ENCODE measurements at regions not wholly inside any gene's neighbourhood (a gene's known extent, or its start where the extent isn't known, plus 50 kb on each side); places are given as distances from the start of the nearest gene placed in this dataset.

DNA sequence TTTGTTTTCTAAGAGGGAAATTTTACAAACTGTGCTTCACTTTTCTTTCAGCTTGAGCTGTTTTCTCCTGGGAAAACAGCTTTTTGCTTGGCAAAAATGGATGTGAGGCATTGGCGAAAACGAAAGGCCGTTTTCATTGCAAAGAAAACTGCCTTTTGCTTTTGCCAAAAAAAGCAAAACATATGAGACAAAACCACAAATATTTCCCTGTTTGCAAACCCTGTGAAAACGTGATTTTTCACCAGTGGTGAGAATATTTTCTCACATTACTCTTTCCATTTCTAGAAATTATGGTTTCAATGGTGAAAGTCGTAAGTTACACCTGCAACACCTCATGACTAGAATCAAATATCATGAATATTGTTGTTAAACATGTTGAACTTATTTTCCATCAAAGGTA lies 74.0 kb upstream of the ZBTB18 start:
- no peak for DNase-seq
- H3K4me1 ChIP-seq (ENCODE audit: control extremely low read depth in 1 of 4, control insufficient read depth in 4 of 4, insufficient read depth in 4 of 4, low read length in 3 of 4): no peaks in the 10 kb centered on the region
- H3K27me3 ChIP-seq (replicated peaks in 2 of 5; ENCODE audit: control insufficient read depth in 4 of 5, insufficient read depth in 5 of 5, low read length in 4 of 5): no peaks in the 10 kb centered on the region
- WGBS (ENCODE audit: insufficient coverage): 80% methylated on average over 1 of the region's 5 CpGs
- ChIA-PET CTCF (interaction anchor here (1.3 kb wide), 1 partner anchor 15 kb away, joined by 4 read pairs; no protein-coding TSS in a partner anchor), POLR2A (no interaction called here)
- H3K27ac ChIP-seq (ENCODE audit: insufficient read depth in 1 of 2, low read depth in 1 of 2, low read length in 2 of 2, poor library complexity in 1 of 2, severe bottlenecking in 2 of 2): no peak overlapping the region
- H3K9me3 ChIP-seq (ENCODE audit: control extremely low read depth in 1 of 5, control insufficient read depth in 4 of 5, insufficient read depth in 2 of 5, low read depth in 1 of 5, low read length in 4 of 5): no peaks in the 10 kb centered on the region
- H3K4me3 ChIP-seq (ENCODE audit: control insufficient read depth in 1 of 7, extremely low read depth in 1 of 7, insufficient read depth in 4 of 7, low read depth in 2 of 7, low read length in 6 of 7): no peak overlapping the region
- H3K36me3 ChIP-seq (ENCODE audit: control insufficient read depth in 4 of 4, insufficient read depth in 4 of 4, low read length in 3 of 4): no peaks in the 10 kb centered on the region

DNA sequence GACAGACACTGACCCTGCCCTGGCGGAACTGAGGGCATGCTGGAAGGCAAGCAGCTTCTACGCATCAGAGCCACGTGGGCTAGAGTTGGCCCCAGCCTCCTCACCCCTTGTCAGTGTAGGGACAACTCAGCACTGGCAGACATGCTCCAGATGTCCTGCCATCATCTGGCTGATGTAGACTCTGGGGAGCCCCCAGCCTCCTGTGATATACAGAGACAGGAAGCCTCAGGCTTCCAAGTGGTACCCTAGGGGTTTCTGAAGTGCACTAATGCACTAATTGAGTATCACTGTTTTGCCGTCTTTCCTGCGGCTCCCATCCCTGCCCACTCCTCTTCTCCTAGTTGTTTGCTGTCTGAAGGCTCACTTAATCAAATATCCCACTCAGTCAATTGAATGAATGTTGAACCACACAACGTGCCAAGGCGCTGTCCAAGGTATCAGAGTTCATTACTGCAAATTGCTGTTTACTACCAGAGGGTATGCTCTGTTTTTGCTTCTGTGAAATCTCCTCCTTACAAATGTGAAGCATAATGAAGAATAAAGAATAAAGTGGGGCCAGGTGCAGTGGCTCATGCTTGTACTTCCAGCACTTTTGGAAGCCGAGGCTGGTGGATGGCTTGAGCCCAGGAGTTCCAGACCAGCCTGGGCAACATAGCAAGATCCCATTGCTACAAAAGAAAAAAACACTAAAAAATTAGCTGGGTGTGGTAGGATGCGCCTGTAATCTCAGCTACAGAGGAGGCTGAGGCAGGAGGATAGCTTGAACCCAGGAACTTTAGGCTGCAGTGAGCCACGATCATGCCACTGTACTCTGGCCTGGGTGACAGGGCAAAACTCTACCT lies 76.4 kb upstream of the ZBTB18 start:
- Histone ChIP-seq H3K27ac (ENCODE audit: insufficient read depth in 1 of 2, low read depth in 1 of 2, low read length in 2 of 2, poor library complexity in 1 of 2, severe bottlenecking in 2 of 2) (no peak overlapping the region), H3K4me3 (ENCODE audit: control insufficient read depth in 1 of 7, extremely low read depth in 1 of 7, insufficient read depth in 4 of 7, low read depth in 2 of 7, low read length in 6 of 7) (no peak overlapping the region), H3K4me1 (ENCODE audit: control extremely low read depth in 1 of 4, control insufficient read depth in 4 of 4, insufficient read depth in 4 of 4, low read length in 3 of 4) (peaks cover 0 to 8% (median 5%) of the 10 kb centered on the region in 4 experiments), H3K27me3 (replicated peaks in 2 of 5; ENCODE audit: control insufficient read depth in 4 of 5, insufficient read depth in 5 of 5, low read length in 4 of 5) (no peaks in the 10 kb centered on the region), H3K36me3 (ENCODE audit: control insufficient read depth in 4 of 4, insufficient read depth in 4 of 4, low read length in 3 of 4) (no peaks in the 10 kb centered on the region), H3K9me3 (ENCODE audit: control extremely low read depth in 1 of 5, control insufficient read depth in 4 of 5, insufficient read depth in 2 of 5, low read depth in 1 of 5, low read length in 4 of 5) (no peaks in the 10 kb centered on the region)
- 89% methylated on average over 8 of the region's 10 CpGs for WGBS (ENCODE audit: insufficient coverage)
- CTCF ChIA-PET: interaction anchor here (0.6 kb wide), 2 partner anchors 12 to 84 kb away, joined by 3 read pairs; no protein-coding TSS in a partner anchor
- POLR2A ChIA-PET: no interaction called here
- peak in 2 of 3 donors; percentile 26 to 33 for DNase-seq

GRCh38 chr1:243973169-243973568 lies 77.9 kb upstream of the ZBTB18 start:
- ChIA-PET CTCF (interaction anchor here (1.3 kb wide), 1 partner anchor 31 kb away, joined by 3 read pairs; no protein-coding TSS in a partner anchor), POLR2A (no interaction called here)
- H3K9me3 ChIP-seq (ENCODE audit: control extremely low read depth in 1 of 5, control insufficient read depth in 4 of 5, insufficient read depth in 2 of 5, low read depth in 1 of 5, low read length in 4 of 5): no peaks in the 10 kb centered on the region
- H3K27me3 ChIP-seq (replicated peaks in 2 of 5; ENCODE audit: control insufficient read depth in 4 of 5, insufficient read depth in 5 of 5, low read length in 4 of 5): no peaks in the 10 kb centered on the region
- H3K27ac ChIP-seq (ENCODE audit: insufficient read depth in 1 of 2, low read depth in 1 of 2, low read length in 2 of 2, poor library complexity in 1 of 2, severe bottlenecking in 2 of 2): no peak overlapping the region
- 89% methylated on average over 1 of the region's 4 CpGs for WGBS (ENCODE audit: insufficient coverage)
- no peak for DNase-seq
- H3K4me3 ChIP-seq (ENCODE audit: control insufficient read depth in 1 of 7, extremely low read depth in 1 of 7, insufficient read depth in 4 of 7, low read depth in 2 of 7, low read length in 6 of 7): no peak overlapping the region
- H3K36me3 ChIP-seq (ENCODE audit: control insufficient read depth in 4 of 4, insufficient read depth in 4 of 4, low read length in 3 of 4): no peaks in the 10 kb centered on the region
- H3K4me1 ChIP-seq (ENCODE audit: control extremely low read depth in 1 of 4, control insufficient read depth in 4 of 4, insufficient read depth in 4 of 4, low read length in 3 of 4): peaks cover 0 to 8% (median 5%) of the 10 kb centered on the region in 4 experiments

- peaks cover 0 to 8% (median 5%) of the 10 kb centered on the region in 4 experiments for H3K4me1 ChIP-seq (ENCODE audit: control extremely low read depth in 1 of 4, control insufficient read depth in 4 of 4, insufficient read depth in 4 of 4, low read length in 3 of 4)
- no CpG with 5 or more reads among the region's 2 CpGs for WGBS (ENCODE audit: insufficient coverage)
- peak in 2 of 3 donors; percentile 40 to 43 for DNase-seq
- ChIA-PET POLR2A (no interaction called here), CTCF (no interaction called here)
- H3K9me3 ChIP-seq (ENCODE audit: control extremely low read depth in 1 of 5, control insufficient read depth in 4 of 5, insufficient read depth in 2 of 5, low read depth in 1 of 5, low read length in 4 of 5): no peaks in the 10 kb centered on the region
- no peak overlapping the region for H3K27ac ChIP-seq (ENCODE audit: insufficient read depth in 1 of 2, low read depth in 1 of 2, low read length in 2 of 2, poor library complexity in 1 of 2, severe bottlenecking in 2 of 2)
- no peaks in the 10 kb centered on the region for H3K27me3 ChIP-seq (replicated peaks in 2 of 5; ENCODE audit: control insufficient read depth in 4 of 5, insufficient read depth in 5 of 5, low read length in 4 of 5)
- H3K4me3 ChIP-seq (ENCODE audit: control insufficient read depth in 1 of 7, extremely low read depth in 1 of 7, insufficient read depth in 4 of 7, low read depth in 2 of 7, low read length in 6 of 7): no peak overlapping the region
- H3K36me3 ChIP-seq (ENCODE audit: control insufficient read depth in 4 of 4, insufficient read depth in 4 of 4, low read length in 3 of 4): no peaks in the 10 kb centered on the region
Measured at GRCh38 chr1:243970077-243970476, 81.0 kb upstream of the ZBTB18 start.

DNA sequence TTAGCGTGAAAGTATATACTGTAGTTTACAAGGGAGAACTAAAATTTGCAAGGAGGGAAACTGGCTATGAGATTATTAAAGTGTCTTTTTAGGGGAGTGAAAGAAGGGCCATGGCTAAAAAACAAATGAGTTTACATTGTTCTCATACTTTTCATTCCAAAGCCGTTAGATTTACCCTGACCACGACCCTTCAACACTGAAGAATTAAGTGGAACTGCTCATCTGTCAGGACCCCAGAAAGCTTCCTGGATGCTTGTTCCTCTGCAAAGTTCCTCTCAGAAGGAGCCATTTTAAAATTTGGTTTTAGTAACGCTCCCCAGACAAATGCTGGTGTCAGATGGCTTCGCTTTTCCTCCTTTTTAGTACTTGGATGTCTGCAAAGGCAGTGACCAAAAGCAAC lies 82.7 kb upstream of the ZBTB18 start:
- 41% methylated on average over 2 of the region's 5 CpGs for WGBS (ENCODE audit: insufficient coverage)
- POLR2A ChIA-PET: no interaction called here
- CTCF ChIA-PET: interaction anchor here (1.3 kb wide), 1 partner anchor 12 kb away, joined by 3 read pairs; no protein-coding TSS in a partner anchor

GRCh38 chr1:243964915-243965314 lies 86.2 kb upstream of the ZBTB18 start:
- Histone ChIP-seq H3K27ac (ENCODE audit: insufficient read depth in 1 of 2, low read depth in 1 of 2, low read length in 2 of 2, poor library complexity in 1 of 2, severe bottlenecking in 2 of 2) (no peak overlapping the region), H3K36me3 (ENCODE audit: control insufficient read depth in 4 of 4, insufficient read depth in 4 of 4, low read length in 3 of 4) (no peaks in the 10 kb centered on the region), H3K27me3 (replicated peaks in 2 of 5; ENCODE audit: control insufficient read depth in 4 of 5, insufficient read depth in 5 of 5, low read length in 4 of 5) (no peaks in the 10 kb centered on the region), H3K4me1 (ENCODE audit: control extremely low read depth in 1 of 4, control insufficient read depth in 4 of 4, insufficient read depth in 4 of 4, low read length in 3 of 4) (peaks cover 0 to 3% (median 1%) of the 10 kb centered on the region in 4 experiments), H3K4me3 (ENCODE audit: control insufficient read depth in 1 of 7, extremely low read depth in 1 of 7, insufficient read depth in 4 of 7, low read depth in 2 of 7, low read length in 6 of 7) (no peak overlapping the region), H3K9me3 (ENCODE audit: control extremely low read depth in 1 of 5, control insufficient read depth in 4 of 5, insufficient read depth in 2 of 5, low read depth in 1 of 5, low read length in 4 of 5) (no peaks in the 10 kb centered on the region)
- ChIA-PET POLR2A (no interaction called here), CTCF (no interaction called here)
- WGBS (ENCODE audit: insufficient coverage): 100% methylated on average over 1 of the region's 2 CpGs
- no peak for DNase-seq

More for the DNA sequence above, 82.7 kb upstream of the ZBTB18 start:
- Histone ChIP-seq H3K36me3 (ENCODE audit: control insufficient read depth in 4 of 4, insufficient read depth in 4 of 4, low read length in 3 of 4) (no peaks in the 10 kb centered on the region), H3K9me3 (ENCODE audit: control extremely low read depth in 1 of 5, control insufficient read depth in 4 of 5, insufficient read depth in 2 of 5, low read depth in 1 of 5, low read length in 4 of 5) (no peaks in the 10 kb centered on the region), H3K4me1 (ENCODE audit: control extremely low read depth in 1 of 4, control insufficient read depth in 4 of 4, insufficient read depth in 4 of 4, low read length in 3 of 4) (peaks cover 0 to 8% (median 5%) of the 10 kb centered on the region in 4 experiments), H3K27ac (ENCODE audit: insufficient read depth in 1 of 2, low read depth in 1 of 2, low read length in 2 of 2, poor library complexity in 1 of 2, severe bottlenecking in 2 of 2) (no peak overlapping the region), H3K4me3 (ENCODE audit: control insufficient read depth in 1 of 7, extremely low read depth in 1 of 7, insufficient read depth in 4 of 7, low read depth in 2 of 7, low read length in 6 of 7) (no peak overlapping the region), H3K27me3 (replicated peaks in 2 of 5; ENCODE audit: control insufficient read depth in 4 of 5, insufficient read depth in 5 of 5, low read length in 4 of 5) (no peaks in the 10 kb centered on the region)
- no peak for DNase-seq

DNA sequence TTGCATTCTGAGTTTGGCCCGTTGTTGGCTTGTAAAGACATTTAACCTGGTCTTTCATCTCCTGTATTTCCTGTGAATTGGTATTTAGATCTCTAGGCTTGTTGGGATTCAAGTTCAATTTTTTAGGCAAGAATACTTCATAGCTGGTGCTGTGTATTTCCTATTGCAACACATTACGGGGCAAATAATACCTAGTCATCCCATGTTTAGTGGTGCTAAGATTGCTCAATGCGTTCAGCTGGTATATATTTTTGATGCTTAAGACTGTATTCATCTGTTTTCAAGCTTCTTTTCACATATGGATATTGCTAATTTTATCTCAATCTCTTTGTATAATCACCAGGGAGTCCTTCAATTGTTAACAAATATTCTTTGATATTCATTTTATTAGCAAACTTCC lies 87.5 kb upstream of the ZBTB18 start:
- 60% methylated on average over 1 of the region's 3 CpGs for WGBS (ENCODE audit: insufficient coverage)
- POLR2A ChIA-PET: no interaction called here

More for the DNA sequence above, 87.5 kb upstream of the ZBTB18 start:
- CTCF ChIA-PET: no interaction called here
- no peak overlapping the region for H3K4me3 ChIP-seq (ENCODE audit: control insufficient read depth in 1 of 7, extremely low read depth in 1 of 7, insufficient read depth in 4 of 7, low read depth in 2 of 7, low read length in 6 of 7)
- H3K27ac ChIP-seq (ENCODE audit: insufficient read depth in 1 of 2, low read depth in 1 of 2, low read length in 2 of 2, poor library complexity in 1 of 2, severe bottlenecking in 2 of 2): no peak overlapping the region
- DNase-seq: peak in 2 of 3 donors; percentile 38 to 45
- H3K27me3 ChIP-seq (replicated peaks in 2 of 5; ENCODE audit: control insufficient read depth in 4 of 5, insufficient read depth in 5 of 5, low read length in 4 of 5): no peaks in the 10 kb centered on the region
- H3K9me3 ChIP-seq (ENCODE audit: control extremely low read depth in 1 of 5, control insufficient read depth in 4 of 5, insufficient read depth in 2 of 5, low read depth in 1 of 5, low read length in 4 of 5): no peaks in the 10 kb centered on the region
- no peaks in the 10 kb centered on the region for H3K4me1 ChIP-seq (ENCODE audit: control extremely low read depth in 1 of 4, control insufficient read depth in 4 of 4, insufficient read depth in 4 of 4, low read length in 3 of 4)
- H3K36me3 ChIP-seq (ENCODE audit: control insufficient read depth in 4 of 4, insufficient read depth in 4 of 4, low read length in 3 of 4): no peaks in the 10 kb centered on the region
